Cardiac fibroblast (primary cell): ENCODE measurements at regions not wholly inside any gene's neighbourhood (a gene's known extent, or its start where the extent isn't known, plus 50 kb on each side); places are given as distances from the start of the nearest gene placed in this dataset.

ENCODE experiments used
- DNase-seq, 2 donors: peaks; one replicate each; pipeline versions ENCODE4 v3.0.0 to v3.0.0-alpha.2; 2010; ENCODE audit warnings: low read depth in 2 of 2
- H3K4me3 ChIP-seq, 2 donors: replicated peaks in 1 of 2; 1 replicate in 1 of 2; 2 replicates in 1 of 2; pipeline ENCODE4 v1.5.1; 2011; ENCODE audit warnings: low read depth in 2 of 2, low read length in 2 of 2, mild to moderate bottlenecking in 2 of 2, moderate library complexity in 1 of 2
- CTCF ChIP-seq: IDR thresholded peaks from one replicate; pipeline ENCODE4 v1.5.1; 2011; ENCODE audit warnings: low read depth, mild to moderate bottlenecking, low read length, inconsistent platforms

GRCh38 chr1:112255080-112255479 is 140.9 kb upstream of the CTTNBP2NL start:
- H3K4me3 ChIP-seq: no peak overlapping the region
- no peak for TF ChIP-seq CTCF
- peak in 1 of 2 donors; percentile 35 for DNase-seq

GRCh38 chr1:112256411-112256810 is 139.6 kb upstream of the CTTNBP2NL start:
- no peak for TF ChIP-seq CTCF
- no peak for DNase-seq
- no peak overlapping the region for H3K4me3 ChIP-seq

GRCh38 chr1:112257043-112257835 is 138.8 kb upstream of the CTTNBP2NL start:
- no peak for DNase-seq
- no peak for TF ChIP-seq CTCF
- no peak overlapping the region for H3K4me3 ChIP-seq

- no peak overlapping the region for H3K4me3 ChIP-seq
- DNase-seq: no peak
- TF ChIP-seq CTCF: no peak
These were observed 135.3 kb upstream of the CTTNBP2NL start for GRCh38 chr1:112260699-112261098.

GRCh38 chr1:112262316-112262715 is 133.7 kb upstream of the CTTNBP2NL start:
- DNase-seq: no peak
- H3K4me3 ChIP-seq: no peak overlapping the region
- TF ChIP-seq CTCF: no peak

- no peak for TF ChIP-seq CTCF
- DNase-seq: no peak
- no peak overlapping the region for H3K4me3 ChIP-seq
These were observed 133.0 kb upstream of the CTTNBP2NL start for GRCh38 chr1:112263042-112263441.

GRCh38 chr1:112263453-112263852 is 132.6 kb upstream of the CTTNBP2NL start:
- no peak for TF ChIP-seq CTCF
- no peak overlapping the region for H3K4me3 ChIP-seq
- peak; percentile 60 to 85 for DNase-seq
